ENCODE measurements at regions not wholly inside any gene's neighbourhood (a gene's known extent, or its start where the extent isn't known, plus 50 kb on each side); places are given as distances from the start of the nearest gene placed in this dataset.

- TF ChIP-seq GRHL1 (CRISPR knock-in tag; conservative IDR thresholded peaks at IDR 0.05) (no peak), ETV5 (CRISPR knock-in tag; IDR thresholded peaks at IDR 0.05; ENCODE audit: borderline replicate concordance) (peak; percentile 14; the same call in 1 of the 2 replicates), PAF1 (CRISPR knock-in tag; IDR thresholded peaks at IDR 0.05) (no peak), SALL1 (CRISPR knock-in tag; IDR thresholded peaks at IDR 0.05) (peak; percentile 54; the same call in 1 of the 2 replicates), HMGXB4 (CRISPR knock-in tag; IDR thresholded peaks at IDR 0.05; ENCODE audit: borderline replicate concordance in 1 of 2, low read depth in 1 of 2) (no peak), CBX5 (CRISPR knock-in tag; IDR thresholded peaks at IDR 0.05; ENCODE audit: borderline replicate concordance) (no peak), CERS6 (CRISPR knock-in tag; IDR thresholded peaks at IDR 0.05) (no peak), PHF21A (CRISPR knock-in tag; IDR thresholded peaks at IDR 0.05) (peak; percentile 40; the same call in 1 of the 2 replicates), RBM22 (optimal IDR thresholded peaks at IDR 0.05; ENCODE audit: low read length) (no peak), ZNF234 (CRISPR knock-in tag; conservative IDR thresholded peaks at IDR 0.05) (no peak), NFKB2 (CRISPR knock-in tag; IDR thresholded peaks at IDR 0.05; ENCODE audit: borderline replicate concordance) (no peak), ZNF670 (CRISPR knock-in tag; IDR thresholded peaks at IDR 0.05; ENCODE audit: borderline replicate concordance) (no peak)
Measured at GRCh38 chr1:94309216-94309615, 71.8 kb upstream of the ARHGAP29 start (continued).

All from HepG2 (cell line).